ENCODE measurements at regions not wholly inside any gene's neighbourhood (a gene's known extent, or its start where the extent isn't known, plus 50 kb on each side); places are given as distances from the start of the nearest gene placed in this dataset.

GRCh38 chr13:79225487-79226232 is 180.4 kb downstream of the RBM26 start:
- Histone ChIP-seq H3K36me3 (replicated peaks; ENCODE audit: low read depth, low read length) (no peaks in the 10 kb centered on the region), H3K27ac (ENCODE audit: low read length) (no peak overlapping the region), H3K4me2 (ENCODE audit: low read length) (no peak overlapping the region), H4K20me1 (ENCODE audit: insufficient read depth, low read length) (0 out of 2 replicates have a peak, but pooled peaks cover 3% of the 10 kb centered on the region), H2AFZ (ENCODE audit: low read depth, low read length) (no peak overlapping the region), H3K27me3 (ENCODE audit: low read depth, low read length) (peaks cover 38% of the 10 kb centered on the region), H3K9me3 (ENCODE audit: insufficient read depth, low read length) (no peaks in the 10 kb centered on the region), H3K79me2 (ENCODE audit: low read length) (no peaks in the 10 kb centered on the region), H3K4me1 (ENCODE audit: low read length) (peaks cover 40% of the 10 kb centered on the region), H3K4me3 (ENCODE audit: low read length) (no peak overlapping the region), H3K9ac (ENCODE audit: low read length) (no peak overlapping the region)
- no peak for TF ChIP-seq CTCF (IDR thresholded peaks at IDR 0.05; ENCODE audit: low read depth, low read length)
- no peak for TF ChIP-seq EZH2phosphoT487 (IDR thresholded peaks at IDR 0.05; ENCODE audit: low read depth)

GRCh38 chr13:79222427-79223205 is 183.4 kb downstream of the RBM26 start:
- no peak overlapping the region for H3K27ac ChIP-seq (ENCODE audit: low read length)
- H3K4me3 ChIP-seq (ENCODE audit: low read length), result no peak overlapping the region
- no peak overlapping the region for H3K9ac ChIP-seq (ENCODE audit: low read length)
- H2AFZ ChIP-seq (ENCODE audit: low read depth, low read length), result no peak overlapping the region
- no peaks in the 10 kb centered on the region for H3K79me2 ChIP-seq (ENCODE audit: low read length)
- peaks cover 39% of the 10 kb centered on the region for H3K27me3 ChIP-seq (ENCODE audit: low read depth, low read length)
- H4K20me1 ChIP-seq (ENCODE audit: insufficient read depth, low read length), result no peaks in the 10 kb centered on the region
- no peak for TF ChIP-seq EZH2phosphoT487 (IDR thresholded peaks at IDR 0.05; ENCODE audit: low read depth)
- TF ChIP-seq CTCF (IDR thresholded peaks at IDR 0.05; ENCODE audit: low read depth, low read length), result no peak
- H3K36me3 ChIP-seq (replicated peaks; ENCODE audit: low read depth, low read length), result no peaks in the 10 kb centered on the region
- no peaks in the 10 kb centered on the region for H3K9me3 ChIP-seq (ENCODE audit: insufficient read depth, low read length)
- H3K4me2 ChIP-seq (ENCODE audit: low read length), result no peak overlapping the region
- peaks cover 11% of the 10 kb centered on the region for H3K4me1 ChIP-seq (ENCODE audit: low read length)

DNA sequence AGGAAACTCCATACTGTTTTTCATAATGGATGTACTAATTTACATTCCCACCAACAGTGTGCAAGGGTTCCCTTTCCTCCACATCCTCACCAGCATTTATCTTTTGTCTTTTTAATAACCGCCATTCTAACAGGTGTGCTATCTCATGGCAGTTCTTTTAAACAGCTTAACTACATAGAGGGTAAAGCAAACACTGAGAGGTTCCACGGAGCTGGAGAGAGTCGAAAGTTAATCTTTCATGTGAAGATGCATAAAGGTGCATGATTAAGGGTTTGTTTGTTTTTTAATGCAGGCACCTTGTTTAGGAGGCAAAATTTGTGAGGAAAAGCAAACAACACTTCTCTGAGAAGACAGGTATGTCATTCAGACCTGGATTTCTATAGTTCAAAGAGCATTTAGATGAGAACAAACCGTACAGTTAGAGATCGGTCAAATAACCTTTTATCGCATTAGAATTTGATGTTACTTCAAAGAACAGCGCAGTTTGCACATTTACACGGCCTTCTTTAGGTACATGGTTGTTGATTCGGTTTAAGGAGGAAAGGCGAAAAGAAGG is 193.9 kb downstream of the RBM26 start:
- Histone ChIP-seq H3K4me3 (ENCODE audit: low read length) (no peak overlapping the region), H2AFZ (ENCODE audit: low read depth, low read length) (no peak overlapping the region), H3K9me3 (ENCODE audit: insufficient read depth, low read length) (no peaks in the 10 kb centered on the region), H3K9ac (ENCODE audit: low read length) (no peak overlapping the region), H3K4me1 (ENCODE audit: low read length) (peaks cover 9% of the 10 kb centered on the region), H4K20me1 (ENCODE audit: insufficient read depth, low read length) (no peaks in the 10 kb centered on the region), H3K36me3 (replicated peaks; ENCODE audit: low read depth, low read length) (no peaks in the 10 kb centered on the region), H3K79me2 (ENCODE audit: low read length) (no peaks in the 10 kb centered on the region), H3K27me3 (ENCODE audit: low read depth, low read length) (peaks cover 34% of the 10 kb centered on the region), H3K27ac (ENCODE audit: low read length) (no peak overlapping the region), H3K4me2 (ENCODE audit: low read length) (no peak overlapping the region)
- TF ChIP-seq CTCF (IDR thresholded peaks at IDR 0.05; ENCODE audit: low read depth, low read length) (no peak), EZH2phosphoT487 (IDR thresholded peaks at IDR 0.05; ENCODE audit: low read depth) (no peak)

DNA sequence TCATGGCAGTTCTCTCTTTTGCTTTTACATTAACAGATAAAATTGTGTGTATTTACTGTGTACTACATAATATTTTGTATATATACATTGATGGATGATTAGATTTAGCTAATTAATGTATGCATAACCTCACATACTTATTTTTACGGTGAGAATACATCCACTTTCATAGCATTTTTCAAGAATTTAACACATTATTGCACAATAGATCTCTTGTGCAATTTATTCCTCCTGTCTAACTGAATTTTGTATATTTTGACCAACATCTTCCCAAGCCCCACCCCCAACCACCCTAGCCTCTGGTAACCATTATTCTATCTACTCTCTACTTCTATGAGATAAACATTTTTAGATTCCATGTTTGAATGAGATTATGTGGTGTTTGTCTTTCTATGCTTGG is 194.7 kb downstream of the RBM26 start:
- H3K79me2 ChIP-seq (ENCODE audit: low read length), result no peaks in the 10 kb centered on the region
- no peaks in the 10 kb centered on the region for H3K9me3 ChIP-seq (ENCODE audit: insufficient read depth, low read length)
- H3K27me3 ChIP-seq (ENCODE audit: low read depth, low read length), result peaks cover 26% of the 10 kb centered on the region
- H3K4me1 ChIP-seq (ENCODE audit: low read length), result peaks cover 10% of the 10 kb centered on the region
- no peak overlapping the region for H3K4me2 ChIP-seq (ENCODE audit: low read length)
- H2AFZ ChIP-seq (ENCODE audit: low read depth, low read length), result no peak overlapping the region
- H3K27ac ChIP-seq (ENCODE audit: low read length), result no peak overlapping the region
- H3K36me3 ChIP-seq (replicated peaks; ENCODE audit: low read depth, low read length), result no peaks in the 10 kb centered on the region
- no peaks in the 10 kb centered on the region for H4K20me1 ChIP-seq (ENCODE audit: insufficient read depth, low read length)
- TF ChIP-seq EZH2phosphoT487 (IDR thresholded peaks at IDR 0.05; ENCODE audit: low read depth), result no peak
- no peak for TF ChIP-seq CTCF (IDR thresholded peaks at IDR 0.05; ENCODE audit: low read depth, low read length)
- H3K4me3 ChIP-seq (ENCODE audit: low read length), result no peak overlapping the region
- H3K9ac ChIP-seq (ENCODE audit: low read length), result no peak overlapping the region

Data from OCI-LY3 (cell line).